GM23338 (cell line): ENCODE measurements at regions not wholly inside any gene's neighbourhood (a gene's known extent, or its start where the extent isn't known, plus 50 kb on each side); places are given as distances from the start of the nearest gene placed in this dataset.

Source experiments
- ATAC-seq: fragments of 200-7000 bp; cut with Tn5 transposase; 3 replicates; pipeline ENCODE4 v1.9.1; 2020
- DNase-seq: peaks from one replicate; pipeline ENCODE4 v3.0.0-alpha.2; 2015; ENCODE audit warnings: low spot score
- H2AFZ ChIP-seq: fragments of 200-600 bp; sonication (generic); 2 replicates; pipeline ENCODE4 v1.8.0; 2016; ENCODE audit warnings: antibody characterized with exemption, mild to moderate bottlenecking, moderate library complexity
- H3F3A ChIP-seq: fragments of 200-600 bp; sonication (generic); replicated peaks from 2 replicates; pipeline ENCODE4 v1.8.0; 2017; ENCODE audit warnings: antibody characterized with exemption, mixed run types, low read depth
- H3K27ac ChIP-seq: fragments of 200-600 bp; sonication (generic); 2 replicates; pipeline ENCODE4 v1.6.1; 2016; ENCODE audit warnings: low read depth
- H3K27me3 ChIP-seq: fragments of 200-600 bp; sonication (generic); 2 replicates; pipeline ENCODE4 v1.8.0; 2016; ENCODE audit warnings: mild to moderate bottlenecking, mixed run types, moderate library complexity; ENCODE audit not compliant: insufficient read depth
- H3K36me3 ChIP-seq: fragments of 200-600 bp; sonication (generic); 2 replicates; pipeline ENCODE4 v1.8.0; 2016; ENCODE audit warnings: mild to moderate bottlenecking; ENCODE audit not compliant: insufficient read depth
- H3K4me1 ChIP-seq: fragments of 200-600 bp; sonication (generic); 2 replicates; pipeline ENCODE4 v1.8.0; 2016; ENCODE audit warnings: mild to moderate bottlenecking, moderate library complexity; ENCODE audit not compliant: insufficient read depth
- H3K4me2 ChIP-seq: fragments of 200-600 bp; sonication (generic); 2 replicates; pipeline ENCODE4 v1.7.1; 2017; ENCODE audit warnings: mixed run types
- H3K4me3 ChIP-seq: fragments of 200-600 bp; sonication (generic); 2 replicates; pipeline ENCODE4 v1.6.1; 2016; ENCODE audit warnings: mixed run types
- H3K79me2 ChIP-seq: fragments of 200-600 bp; sonication (generic); replicated peaks from 2 replicates; pipeline ENCODE4 v1.8.0; 2017; ENCODE audit warnings: mild to moderate bottlenecking; ENCODE audit not compliant: insufficient read depth
- H3K9me2 ChIP-seq: fragments of 200-600 bp; sonication (generic); 2 replicates; pipeline ENCODE4 v1.8.0; 2017; ENCODE audit not compliant: insufficient read depth
- H4K20me1 ChIP-seq: fragments of 200-600 bp; sonication (generic); replicated peaks from 2 replicates; pipeline ENCODE4 v1.8.0; 2017; ENCODE audit warnings: mild to moderate bottlenecking; ENCODE audit not compliant: insufficient read depth
- H3K27ac Mint-ChIP-seq: 2 replicates; pipeline ENCODE4 v1.8.0; 2020; ENCODE audit warnings: inconsistent platforms, mild to moderate bottlenecking, moderate library complexity, mixed read lengths
- H3K27me3 Mint-ChIP-seq: 3 replicates; pipeline ENCODE4 v1.8.0; 2022; ENCODE audit warnings: low read depth, mild to moderate bottlenecking, moderate library complexity, mixed read lengths, inconsistent platforms; ENCODE audit not compliant: insufficient read depth, poor library complexity
- H3K36me3 Mint-ChIP-seq: 3 replicates; pipeline ENCODE4 v1.8.0; 2021; ENCODE audit warnings: low read depth, mild to moderate bottlenecking, inconsistent platforms, moderate library complexity, mixed read lengths
- H3K4me1 Mint-ChIP-seq: 3 replicates; pipeline ENCODE4 v1.8.0; 2020; ENCODE audit warnings: mild to moderate bottlenecking, inconsistent platforms, mixed read lengths
- H3K4me3 Mint-ChIP-seq: 3 replicates; pipeline ENCODE4 v1.8.0; 2021; ENCODE audit warnings: moderate library complexity, mild to moderate bottlenecking, inconsistent platforms, mixed read lengths
- H3K9me3 Mint-ChIP-seq: 3 replicates; pipeline ENCODE4 v1.8.0; 2020; ENCODE audit warnings: moderate library complexity, mild to moderate bottlenecking, inconsistent platforms, mixed read lengths
- ETS1 ChIP-seq: IDR thresholded peaks from 2 replicates; pipeline ENCODE4 v1.6.1; 2016; ENCODE audit warnings: antibody characterized with exemption
- JUNB ChIP-seq: IDR thresholded peaks from one replicate; pipeline ENCODE4 v1.6.1; 2016; ENCODE audit warnings: antibody characterized with exemption; ENCODE audit not compliant: unreplicated experiment
- NANOG ChIP-seq: IDR thresholded peaks from 2 replicates; pipeline ENCODE4 v1.6.1; 2016; ENCODE audit warnings: antibody characterized with exemption, borderline replicate concordance
- POLR2AphosphoS5 ChIP-seq: IDR thresholded peaks from 2 replicates; pipeline ENCODE4 v1.6.1; 2016; ENCODE audit warnings: antibody characterized with exemption, low read depth
- STAT1 ChIP-seq: IDR thresholded peaks from one replicate; pipeline ENCODE4 v1.6.1; 2016; ENCODE audit warnings: antibody characterized with exemption; ENCODE audit not compliant: unreplicated experiment
- ZNF462 ChIP-seq: fragments of 250-450 bp; sonication (Bioruptor Pico); IDR thresholded peaks from 2 replicates; pipeline ENCODE4 v1.5.0; 2020; ENCODE audit warnings: mild to moderate bottlenecking, moderate library complexity

GRCh38 chrY:13167698-13168097, 263.0 kb downstream of the DDX3Y start (continued):
- no peak for TF ChIP-seq NANOG
- no peak for TF ChIP-seq JUNB

GRCh38 chrY:13168257-13168656, 263.6 kb downstream of the DDX3Y start:
- no peak overlapping the region for H2AFZ ChIP-seq
- no peaks in the 10 kb centered on the region for H3F3A ChIP-seq
- H3K27me3 Mint-ChIP-seq: peaks cover 7% of the 10 kb centered on the region
- no peak overlapping the region; the same call in 2 of the 3 replicates for H3K4me3 Mint-ChIP-seq
- H3K36me3 Mint-ChIP-seq: peaks cover 32% of the 10 kb centered on the region
- no peak overlapping the region for H3K4me3 ChIP-seq
- H3K27me3 ChIP-seq: no peaks in the 10 kb centered on the region
- ATAC-seq (no peak), DNase-seq (no peak)
- H3K9me2 ChIP-seq: no peaks in the 10 kb centered on the region
- H3K27ac ChIP-seq: no peak overlapping the region
- H3K4me1 ChIP-seq: no peaks in the 10 kb centered on the region
- no peak overlapping the region for H3K4me2 ChIP-seq
- H3K27ac Mint-ChIP-seq: no peak overlapping the region
- TF ChIP-seq STAT1 (no peak), POLR2AphosphoS5 (no peak), JUNB (no peak), ETS1 (no peak), ZNF462 (CRISPR knock-in tag) (no peak)
- H3K4me1 Mint-ChIP-seq: no peaks in the 10 kb centered on the region
- no peaks in the 10 kb centered on the region for H4K20me1 ChIP-seq
- H3K79me2 ChIP-seq: no peaks in the 10 kb centered on the region
- peaks cover 5% of the 10 kb centered on the region for H3K36me3 ChIP-seq
- peaks cover 40% of the 10 kb centered on the region for H3K9me3 Mint-ChIP-seq
